Mesothelial cell of epicardium (in vitro differentiated cells): ENCODE measurements at regions not wholly inside any gene's neighbourhood (a gene's known extent, or its start where the extent isn't known, plus 50 kb on each side); places are given as distances from the start of the nearest gene placed in this dataset.

Experiments used
- DNase-seq, 2 experiments: peaks; one replicate each; pipeline ENCODE4 v3.0.0; 2021; ENCODE audit warnings: low spot score in 2 of 2; ENCODE audit not compliant: unreplicated experiment in 2 of 2
- H3K27ac Mint-ChIP-seq: 2 replicates; pipeline ENCODE4 v1.8.0; 2021; ENCODE audit warnings: mixed read lengths
- H3K27me3 Mint-ChIP-seq: 2 replicates; pipeline ENCODE4 v1.8.0; 2021; ENCODE audit warnings: low read depth, mixed read lengths
- H3K36me3 Mint-ChIP-seq: 2 replicates; pipeline ENCODE4 v1.8.0; 2021; ENCODE audit warnings: mixed read lengths
- H3K4me1 Mint-ChIP-seq: 2 replicates; pipeline ENCODE4 v1.8.0; 2021; ENCODE audit warnings: mixed read lengths
- H3K4me3 Mint-ChIP-seq: 2 replicates; pipeline ENCODE4 v1.8.0; 2021; ENCODE audit warnings: mild to moderate bottlenecking, moderate library complexity, mixed read lengths
- H3K9me3 Mint-ChIP-seq: 2 replicates; pipeline ENCODE4 v1.8.0; 2021; ENCODE audit warnings: mixed read lengths
- CTCF ChIP-seq: fragments of 200-600 bp; sonication (generic); IDR thresholded peaks from one replicate; pipeline ENCODE4 v1.5.0; 2021; ENCODE audit warnings: antibody characterized with exemption; ENCODE audit not compliant: unreplicated experiment

GRCh38 chr10:6659451-6659850 is 79.4 kb upstream of the PRKCQ start:
- H3K27me3 Mint-ChIP-seq = peaks cover 5% of the 10 kb centered on the region
- H3K4me1 Mint-ChIP-seq = peaks cover 4% of the 10 kb centered on the region
- H3K4me3 Mint-ChIP-seq = no peak overlapping the region
- H3K36me3 Mint-ChIP-seq = peaks cover 3% of the 10 kb centered on the region
- peaks cover 11% of the 10 kb centered on the region for H3K9me3 Mint-ChIP-seq
- no peak for DNase-seq
- peak overlapping the region; percentile 7 for H3K27ac Mint-ChIP-seq
- TF ChIP-seq CTCF = no peak

GRCh38 chr10:6657669-6658068 is 77.6 kb upstream of the PRKCQ start:
- no peak for DNase-seq
- H3K4me3 Mint-ChIP-seq = no peak overlapping the region
- H3K9me3 Mint-ChIP-seq = peaks cover 11% of the 10 kb centered on the region
- H3K36me3 Mint-ChIP-seq = peaks cover 3% of the 10 kb centered on the region
- H3K27ac Mint-ChIP-seq = no peak overlapping the region
- no peak for TF ChIP-seq CTCF
- peaks cover 19% of the 10 kb centered on the region for H3K27me3 Mint-ChIP-seq
- peaks cover 4% of the 10 kb centered on the region for H3K4me1 Mint-ChIP-seq

- H3K27ac Mint-ChIP-seq = no peak overlapping the region
- H3K4me3 Mint-ChIP-seq = no peak overlapping the region
- H3K27me3 Mint-ChIP-seq = peaks cover 20% of the 10 kb centered on the region
- peaks cover 3% of the 10 kb centered on the region for H3K36me3 Mint-ChIP-seq
- H3K4me1 Mint-ChIP-seq = peaks cover 4% of the 10 kb centered on the region
- TF ChIP-seq CTCF = no peak
- DNase-seq = no peak
- peaks cover 11% of the 10 kb centered on the region for H3K9me3 Mint-ChIP-seq
Measured at GRCh38 chr10:6657196-6657595, 77.1 kb upstream of the PRKCQ start.

GRCh38 chr10:6654571-6654970 is 74.5 kb upstream of the PRKCQ start:
- no peak for TF ChIP-seq CTCF
- Mint-ChIP-seq H3K27me3 (peaks cover 33% of the 10 kb centered on the region), H3K36me3 (no peaks in the 10 kb centered on the region), H3K4me1 (peaks cover 4% of the 10 kb centered on the region), H3K27ac (no peak overlapping the region), H3K9me3 (peaks cover 8% of the 10 kb centered on the region), H3K4me3 (no peak overlapping the region)
- DNase-seq = no peak

- no peak for TF ChIP-seq CTCF
- Mint-ChIP-seq H3K36me3 (no peaks in the 10 kb centered on the region), H3K4me1 (no peaks in the 10 kb centered on the region), H3K27me3 (peaks cover 48% of the 10 kb centered on the region), H3K4me3 (no peak overlapping the region), H3K27ac (no peak overlapping the region), H3K9me3 (no peaks in the 10 kb centered on the region)
- DNase-seq = no peak
Measured at GRCh38 chr10:6650586-6650985, 70.5 kb upstream of the PRKCQ start.

- no peak overlapping the region for H3K27ac Mint-ChIP-seq
- H3K4me3 Mint-ChIP-seq = no peak overlapping the region
- no peaks in the 10 kb centered on the region for H3K4me1 Mint-ChIP-seq
- no peak for DNase-seq
- no peaks in the 10 kb centered on the region for H3K9me3 Mint-ChIP-seq
- no peaks in the 10 kb centered on the region for H3K36me3 Mint-ChIP-seq
- peaks cover 51% of the 10 kb centered on the region for H3K27me3 Mint-ChIP-seq
- TF ChIP-seq CTCF = no peak
Measured at GRCh38 chr10:6649903-6650302, 69.8 kb upstream of the PRKCQ start.
